ENCODE measurements at regions not wholly inside any gene's neighbourhood (a gene's known extent, or its start where the extent isn't known, plus 50 kb on each side); places are given as distances from the start of the nearest gene placed in this dataset.
"Not testable (repeated sequence)": the region's sequence is repeated elsewhere in the genome, so short reads cannot be mapped to it uniquely, and the experiment has no call there.

DNA sequence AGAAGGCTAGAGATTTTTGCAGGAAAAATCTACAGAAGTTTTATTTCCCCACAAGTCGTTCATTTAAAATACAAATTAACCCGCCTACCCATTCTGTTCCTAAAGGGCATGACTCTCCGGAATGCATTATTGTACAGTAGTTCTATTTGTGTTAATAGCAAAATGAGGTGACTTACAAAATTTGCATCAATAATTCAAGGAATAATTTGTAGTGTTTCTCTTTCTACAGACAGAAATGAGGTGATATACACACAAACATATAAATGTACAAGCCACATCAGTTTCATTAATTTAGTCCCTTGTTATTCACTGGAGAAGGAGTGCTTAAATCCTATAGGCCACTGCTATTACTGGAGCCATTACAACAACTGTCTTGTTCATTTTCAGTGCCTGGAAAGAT is 501.3 kb upstream of the DIAPH2 start:
- no peak for TF ChIP-seq POLR2A (IDR thresholded peaks at IDR 0.05)
- TF ChIP-seq, protein P1, sequence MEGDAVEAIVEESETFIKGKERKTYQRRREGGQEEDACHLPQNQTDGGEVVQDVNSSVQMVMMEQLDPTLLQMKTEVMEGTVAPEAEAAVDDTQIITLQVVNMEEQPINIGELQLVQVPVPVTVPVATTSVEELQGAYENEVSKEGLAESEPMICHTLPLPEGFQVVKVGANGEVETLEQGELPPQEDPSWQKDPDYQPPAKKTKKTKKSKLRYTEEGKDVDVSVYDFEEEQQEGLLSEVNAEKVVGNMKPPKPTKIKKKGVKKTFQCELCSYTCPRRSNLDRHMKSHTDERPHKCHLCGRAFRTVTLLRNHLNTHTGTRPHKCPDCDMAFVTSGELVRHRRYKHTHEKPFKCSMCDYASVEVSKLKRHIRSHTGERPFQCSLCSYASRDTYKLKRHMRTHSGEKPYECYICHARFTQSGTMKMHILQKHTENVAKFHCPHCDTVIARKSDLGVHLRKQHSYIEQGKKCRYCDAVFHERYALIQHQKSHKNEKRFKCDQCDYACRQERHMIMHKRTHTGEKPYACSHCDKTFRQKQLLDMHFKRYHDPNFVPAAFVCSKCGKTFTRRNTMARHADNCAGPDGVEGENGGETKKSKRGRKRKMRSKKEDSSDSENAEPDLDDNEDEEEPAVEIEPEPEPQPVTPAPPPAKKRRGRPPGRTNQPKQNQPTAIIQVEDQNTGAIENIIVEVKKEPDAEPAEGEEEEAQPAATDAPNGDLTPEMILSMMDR (IDR thresholded peaks at IDR 0.05): no peak
- Histone ChIP-seq H3K4me3 (no peak overlapping the region), H3K4me1 (no peaks in the 10 kb centered on the region), H3K27me3 (no peaks in the 10 kb centered on the region), H3K27ac (no peak overlapping the region), H3K36me3 (ENCODE audit: low read depth, missing control alignments) (no peaks in the 10 kb centered on the region), H3K9me3 (no peaks in the 10 kb centered on the region)
- intact Hi-C loops (cut with DNase I; ENCODE audit: low total_unique reads): no loop called here
- no peak for DNase-seq
- 78 to 93% methylated on average over 3 of the region's 3 CpGs for WGBS, 2 donors

DNA sequence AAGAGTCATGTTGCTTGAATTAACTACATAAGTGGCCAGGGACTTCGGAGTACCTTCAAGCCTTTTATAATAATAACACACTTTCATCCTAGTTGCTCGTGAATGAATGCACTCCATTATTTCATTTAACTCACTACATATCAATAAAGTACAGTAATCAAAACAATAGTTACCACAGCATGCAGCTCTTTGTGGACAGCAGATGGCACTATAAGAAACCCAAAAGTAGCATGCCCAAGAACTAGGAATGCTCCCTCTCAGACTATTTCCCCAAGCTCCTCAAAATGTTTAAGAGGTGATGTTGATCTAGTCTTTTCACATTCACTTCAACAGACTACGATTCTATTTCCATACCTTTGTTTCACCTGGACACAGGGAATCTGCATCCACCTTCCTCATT is 500.8 kb upstream of the DIAPH2 start:
- H3K27ac ChIP-seq: no peak overlapping the region
- 47 to 59% methylated on average over 3 of the region's 3 CpGs for WGBS, 2 donors
- no peak overlapping the region for H3K4me3 ChIP-seq
- no peaks in the 10 kb centered on the region for H3K36me3 ChIP-seq (ENCODE audit: low read depth, missing control alignments)
- no peaks in the 10 kb centered on the region for H3K27me3 ChIP-seq
- no peaks in the 10 kb centered on the region for H3K4me1 ChIP-seq
- TF ChIP-seq, protein P1 (IDR thresholded peaks at IDR 0.05): no peak
- TF ChIP-seq POLR2A (IDR thresholded peaks at IDR 0.05): no peak
- H3K9me3 ChIP-seq: no peaks in the 10 kb centered on the region
- DNase-seq: no peak
- intact Hi-C loops (cut with DNase I; ENCODE audit: low total_unique reads): no loop called here

DNA sequence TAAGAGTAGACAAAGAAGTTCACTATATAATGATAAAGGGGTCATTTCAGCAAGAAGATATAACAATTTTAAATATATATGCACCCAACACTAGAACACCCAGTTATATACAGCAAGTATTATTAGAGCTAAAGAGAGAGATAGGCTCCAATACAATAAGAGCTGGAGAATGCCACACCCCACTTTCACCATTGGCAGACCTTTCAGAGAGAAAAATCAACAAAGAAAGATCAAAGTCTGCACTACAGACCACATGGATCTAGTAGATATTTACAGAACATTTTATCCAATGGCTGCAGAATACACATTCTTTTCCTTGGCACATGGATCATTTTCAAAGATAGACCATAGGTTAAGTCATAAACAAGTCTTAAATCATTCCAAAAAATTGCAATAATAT is 479.7 kb upstream of the DIAPH2 start:
- Histone ChIP-seq H3K27me3 (no peaks in the 10 kb centered on the region), H3K36me3 (ENCODE audit: low read depth, missing control alignments) (no peaks in the 10 kb centered on the region), H3K27ac (no peak overlapping the region), H3K4me3 (no peak overlapping the region), H3K9me3 (no peaks in the 10 kb centered on the region), H3K4me1 (no peaks in the 10 kb centered on the region)
- DNase-seq: no peak
- TF ChIP-seq POLR2A (IDR thresholded peaks at IDR 0.05): no peak
- TF ChIP-seq, protein P1 (IDR thresholded peaks at IDR 0.05): no peak
- intact Hi-C loops (cut with DNase I; ENCODE audit: low total_unique reads): no loop called here

DNA sequence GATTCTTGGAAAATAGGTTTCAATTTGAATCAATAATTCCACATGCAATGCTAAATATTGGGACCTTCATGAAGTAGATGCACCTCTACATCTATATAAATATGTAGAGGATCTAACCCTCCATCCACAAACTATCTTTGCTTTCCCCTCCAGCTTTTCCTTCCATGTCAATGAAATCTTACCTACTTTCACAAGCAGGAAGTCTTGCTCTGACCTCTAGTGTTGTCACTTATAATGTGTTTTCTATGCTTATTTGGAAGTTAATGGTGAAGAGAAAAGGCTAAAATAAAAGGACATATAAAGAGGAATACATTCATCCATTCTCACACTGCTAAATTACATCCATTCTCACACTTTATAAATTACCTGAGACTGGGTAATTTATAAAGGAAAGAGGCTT is 472.7 kb upstream of the DIAPH2 start:
- no peak for DNase-seq
- Histone ChIP-seq H3K27me3 (no peaks in the 10 kb centered on the region), H3K27ac (no peak overlapping the region), H3K36me3 (ENCODE audit: low read depth, missing control alignments) (no peaks in the 10 kb centered on the region), H3K4me3 (no peak overlapping the region), H3K9me3 (no peaks in the 10 kb centered on the region), H3K4me1 (no peaks in the 10 kb centered on the region)
- intact Hi-C loops (cut with DNase I; ENCODE audit: low total_unique reads): no loop called here
- TF ChIP-seq, protein P1 (IDR thresholded peaks at IDR 0.05): no peak
- TF ChIP-seq POLR2A (IDR thresholded peaks at IDR 0.05): no peak

DNA sequence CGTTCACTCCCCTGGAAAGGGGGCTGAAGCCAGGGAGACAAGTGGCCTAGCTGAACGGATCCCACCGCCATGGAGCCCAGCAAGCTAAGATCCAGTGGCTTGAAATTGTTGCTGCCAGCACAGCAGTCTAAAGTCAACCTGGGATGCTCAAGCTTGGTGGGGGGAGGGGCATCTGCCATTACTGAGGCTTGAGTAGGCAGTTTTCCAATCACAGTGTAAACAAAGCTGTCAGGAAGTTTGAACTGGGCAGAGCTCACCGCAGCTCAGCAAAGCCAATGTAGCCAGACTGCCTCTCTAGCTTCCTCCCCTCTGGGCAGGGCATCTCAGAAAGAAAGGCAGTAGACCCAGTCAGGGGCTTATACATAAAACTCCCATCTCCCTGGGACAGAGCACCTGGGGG is 470.0 kb upstream of the DIAPH2 start:
- H3K4me3 ChIP-seq; intact Hi-C loops (cut with DNase I; ENCODE audit: low total_unique reads); H3K36me3 ChIP-seq (ENCODE audit: low read depth, missing control alignments); H3K27ac ChIP-seq; DNase-seq; H3K9me3 ChIP-seq; H3K4me1 ChIP-seq; H3K27me3 ChIP-seq: not testable (repeated sequence)
- 100% methylated on average over 2 of the region's 4 CpGs; no CpG with 5 or more reads in 1 of the 2 donors for WGBS, 2 donors
